ENCODE measurements at regions not wholly inside any gene's neighbourhood (a gene's known extent, or its start where the extent isn't known, plus 50 kb on each side); places are given as distances from the start of the nearest gene placed in this dataset.

DNA sequence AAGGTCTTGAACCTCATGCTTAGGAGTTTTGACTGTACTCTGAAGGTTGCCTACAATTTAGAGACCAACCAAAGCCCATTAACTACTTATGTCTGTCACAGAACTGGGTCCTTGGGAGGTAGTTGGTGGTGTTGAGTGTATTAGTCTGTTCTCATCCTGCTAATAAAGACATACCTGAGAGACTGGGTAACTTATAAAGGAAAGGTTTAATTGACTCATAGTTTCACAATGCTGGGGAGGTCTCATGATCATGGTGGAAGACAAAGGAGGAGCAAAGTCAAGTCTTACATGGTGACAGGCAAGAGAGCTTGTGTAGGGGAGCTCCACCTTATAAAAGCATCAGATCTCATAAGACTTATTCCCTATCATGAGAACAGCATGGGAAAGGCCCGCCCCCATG is 319.6 kb upstream of the ZMIZ1 start:
- H3K4me1 ChIP-seq: peaks cover 4 to 12% of the 10 kb centered on the region in 2 donors
- no peaks in the 10 kb centered on the region for H3K36me3 ChIP-seq
- H3K9me3 ChIP-seq: no peaks in the 10 kb centered on the region
- no peak for ATAC-seq
- no peak for DNase-seq
- TF ChIP-seq CTCF (IDR thresholded peaks at IDR 0.05): no peak
- H3K27ac ChIP-seq: no peak overlapping the region
- H3K4me3 ChIP-seq: no peak overlapping the region
- intact Hi-C loops (cut with DNase I): no loop called here
- peaks cover 0 to 8% of the 10 kb centered on the region in 2 donors for H3K27me3 ChIP-seq

- DNase-seq (no peak), ATAC-seq (no peak)
- H3K4me1 ChIP-seq: peaks cover under 1 to 13% of the 10 kb centered on the region in 2 donors
- H3K4me3 ChIP-seq: no peak overlapping the region
- peaks cover 0 to 12% of the 10 kb centered on the region in 2 donors for H3K27me3 ChIP-seq
- intact Hi-C loops (cut with DNase I): no loop called here
- H3K9me3 ChIP-seq: no peaks in the 10 kb centered on the region
- no peaks in the 10 kb centered on the region for H3K36me3 ChIP-seq
- H3K27ac ChIP-seq: no peak overlapping the region
- no peak for TF ChIP-seq CTCF (IDR thresholded peaks at IDR 0.05)
Observed at GRCh38 chr10:78749898-78750297, 318.9 kb upstream of the ZMIZ1 start.

- Histone ChIP-seq H3K4me1 (peaks cover 0 to 12% of the 10 kb centered on the region in 2 donors), H3K4me3 (no peak overlapping the region), H3K9me3 (no peaks in the 10 kb centered on the region), H3K27ac (no peak overlapping the region), H3K27me3 (peaks cover 0 to 12% of the 10 kb centered on the region in 2 donors), H3K36me3 (no peaks in the 10 kb centered on the region)
- intact Hi-C loops (cut with DNase I): no loop called here
- ATAC-seq (no peak), DNase-seq (no peak)
- no peak for TF ChIP-seq CTCF (IDR thresholded peaks at IDR 0.05)
Observed at GRCh38 chr10:78750418-78750817, 318.3 kb upstream of the ZMIZ1 start.

- Histone ChIP-seq H3K9me3 (no peaks in the 10 kb centered on the region), H3K4me3 (no peak overlapping the region), H3K36me3 (no peaks in the 10 kb centered on the region), H3K27me3 (peaks cover 0 to 12% of the 10 kb centered on the region in 2 donors), H3K4me1 (peaks cover 0 to 20% of the 10 kb centered on the region in 2 donors), H3K27ac (no peak overlapping the region)
- no peak for TF ChIP-seq CTCF (IDR thresholded peaks at IDR 0.05)
- no peak for DNase-seq
- ATAC-seq: no peak
- intact Hi-C loops (cut with DNase I): no loop called here
Observed at GRCh38 chr10:78751716-78752115, 317.1 kb upstream of the ZMIZ1 start.

DNA sequence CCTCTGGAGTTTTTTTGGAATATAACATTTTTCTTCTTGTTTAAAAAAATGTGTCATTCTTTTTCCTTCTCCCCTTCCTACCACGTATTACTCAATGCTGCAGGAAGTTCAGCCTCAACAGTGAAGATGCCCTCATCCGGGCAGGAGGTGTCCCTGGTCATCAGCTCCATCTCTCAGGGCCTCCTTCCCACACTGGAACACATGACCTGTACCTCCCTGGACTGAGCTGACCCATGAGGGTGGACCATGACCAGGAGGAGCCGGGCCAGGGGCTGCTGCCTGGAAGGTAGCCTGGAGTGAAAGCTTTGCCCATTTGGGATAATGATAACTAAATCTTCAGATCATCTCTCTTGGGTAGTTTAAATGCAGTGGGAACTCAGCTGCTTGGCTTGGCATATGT is 316.5 kb upstream of the ZMIZ1 start:
- H3K4me1 ChIP-seq: peaks cover 4 to 25% of the 10 kb centered on the region in 2 donors
- intact Hi-C loops (cut with DNase I): no loop called here
- no peaks in the 10 kb centered on the region for H3K36me3 ChIP-seq
- peaks cover 0 to 12% of the 10 kb centered on the region in 2 donors for H3K27me3 ChIP-seq
- ATAC-seq (no peak), DNase-seq (no peak)
- H3K27ac ChIP-seq: no peak overlapping the region
- no peak for TF ChIP-seq CTCF (IDR thresholded peaks at IDR 0.05)
- no peak overlapping the region for H3K4me3 ChIP-seq
- H3K9me3 ChIP-seq: no peaks in the 10 kb centered on the region

Data from left lung (tissue), 4 donors.